CD4-positive, alpha-beta T cell treated with Interferon alpha-2 for 1 hour (primary cell): ENCODE measurements at regions not wholly inside any gene's neighbourhood (a gene's known extent, or its start where the extent isn't known, plus 50 kb on each side); places are given as distances from the start of the nearest gene placed in this dataset.

ENCODE experiments used
- DNase-seq, 2 donors: peaks; one replicate each; pipeline ENCODE4 v3.0.0-alpha.2; 2020 to 2022

DNA sequence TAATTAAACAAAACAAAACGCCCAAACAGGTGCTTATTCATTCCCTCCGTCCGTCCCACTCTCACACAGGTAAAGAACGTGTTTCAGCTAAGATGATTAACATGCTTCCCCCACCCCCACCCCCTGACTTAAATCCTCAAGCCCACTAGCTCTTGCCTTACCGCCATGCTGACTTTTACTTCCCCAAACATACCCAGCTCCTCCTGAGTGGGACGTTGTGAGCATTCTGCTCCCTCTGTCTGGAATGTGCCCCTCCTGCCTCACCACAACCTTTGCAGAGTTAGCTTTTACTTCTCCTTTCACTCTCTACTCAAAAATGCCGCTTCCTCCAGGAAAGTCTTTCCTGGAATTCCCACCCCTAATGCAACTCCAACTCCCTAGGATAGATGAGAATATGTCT is 774.0 kb upstream of the RBFOX1 start:
- no peak for DNase-seq

DNA sequence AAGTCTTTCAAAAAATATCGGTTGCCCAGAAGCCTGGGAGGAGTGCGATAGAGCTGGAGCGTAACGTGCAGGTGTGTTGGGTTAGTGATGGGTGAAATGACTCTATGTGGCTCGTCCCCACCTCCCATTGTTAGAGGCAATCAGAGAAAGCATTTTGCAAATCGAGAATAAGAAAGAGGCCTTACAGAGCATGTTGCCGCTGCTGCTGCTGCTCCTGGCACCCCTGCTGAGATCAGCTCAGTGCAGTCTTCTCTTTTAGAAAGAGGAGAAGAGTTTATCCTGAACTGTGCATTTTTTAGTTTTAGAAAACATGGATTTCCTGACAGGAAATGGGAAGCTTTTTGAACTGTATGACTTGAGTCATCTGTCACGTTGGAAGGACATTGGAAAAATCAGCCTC is 774.5 kb upstream of the RBFOX1 start:
- no peak for DNase-seq

DNA sequence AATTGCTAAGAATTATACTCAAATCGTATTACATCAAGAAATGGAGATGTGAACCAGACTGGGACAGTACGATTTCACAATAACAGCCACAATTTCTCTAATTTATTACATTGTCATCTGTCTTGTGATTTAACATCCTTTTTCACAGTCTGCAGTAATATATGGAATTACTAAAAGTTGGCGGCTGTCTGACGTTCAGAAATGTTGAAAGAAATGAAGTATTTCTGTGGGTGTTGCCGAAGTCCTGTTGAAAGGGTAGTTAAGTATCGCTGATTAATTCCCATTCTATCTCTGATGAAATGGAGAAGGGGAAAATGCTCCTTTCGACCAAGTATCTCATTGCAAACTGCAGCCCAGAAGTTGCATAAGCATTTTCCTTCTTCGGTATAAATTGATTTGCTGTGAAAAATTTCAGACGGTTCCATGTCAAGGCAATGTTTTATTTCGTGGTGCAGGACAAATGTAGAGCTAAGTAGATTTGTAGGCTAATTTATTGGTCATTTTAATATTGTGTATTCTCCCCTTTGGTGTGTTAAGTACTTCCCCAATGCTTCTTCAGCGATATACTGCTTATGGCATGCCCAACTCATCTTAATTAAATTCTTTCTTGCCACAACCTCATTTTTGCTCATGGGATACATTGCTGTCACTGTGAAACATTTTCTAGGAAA is 775.2 kb upstream of the RBFOX1 start:
- no peak for DNase-seq

DNA sequence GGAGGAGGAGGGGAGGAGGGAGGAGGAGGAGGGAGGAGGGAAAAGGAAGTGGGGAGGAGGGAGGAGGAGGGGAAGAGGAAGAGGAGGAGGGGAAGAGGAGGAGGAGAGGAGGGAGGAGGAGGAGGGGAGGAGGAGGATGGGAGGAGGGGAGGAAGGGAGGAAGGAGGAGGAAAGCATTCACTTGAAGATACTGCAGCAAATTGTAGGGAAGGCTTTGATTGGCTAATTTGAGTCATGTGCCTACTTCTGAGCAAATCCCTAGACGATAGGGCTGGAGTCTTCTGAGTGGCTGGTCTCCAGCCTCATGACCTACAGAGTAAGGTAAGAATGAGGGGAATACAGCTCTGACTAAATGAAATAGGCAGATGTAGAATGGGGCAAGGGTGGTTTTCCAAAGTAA is 783.2 kb upstream of the RBFOX1 start:
- no peak for DNase-seq

DNA sequence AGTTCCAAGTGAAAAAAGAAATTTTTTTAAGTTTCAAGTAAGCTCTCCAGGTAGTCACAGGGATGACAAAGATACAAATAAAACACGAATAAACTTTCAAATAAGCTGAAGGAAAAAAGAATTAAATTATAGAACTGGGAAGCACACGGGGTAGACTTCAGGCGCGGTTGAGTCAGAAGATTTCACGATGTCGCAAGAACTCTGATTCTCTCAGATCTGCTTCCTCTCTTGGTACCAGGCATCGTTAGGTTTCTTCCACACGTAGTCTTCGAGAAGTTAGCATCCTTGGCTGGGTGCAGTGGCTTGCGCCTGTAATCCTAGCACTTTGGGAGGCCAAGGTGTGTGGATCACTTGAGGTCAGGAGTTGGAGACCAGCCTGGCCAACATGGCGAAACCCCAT is 784.1 kb upstream of the RBFOX1 start:
- DNase-seq, result no peak

DNA sequence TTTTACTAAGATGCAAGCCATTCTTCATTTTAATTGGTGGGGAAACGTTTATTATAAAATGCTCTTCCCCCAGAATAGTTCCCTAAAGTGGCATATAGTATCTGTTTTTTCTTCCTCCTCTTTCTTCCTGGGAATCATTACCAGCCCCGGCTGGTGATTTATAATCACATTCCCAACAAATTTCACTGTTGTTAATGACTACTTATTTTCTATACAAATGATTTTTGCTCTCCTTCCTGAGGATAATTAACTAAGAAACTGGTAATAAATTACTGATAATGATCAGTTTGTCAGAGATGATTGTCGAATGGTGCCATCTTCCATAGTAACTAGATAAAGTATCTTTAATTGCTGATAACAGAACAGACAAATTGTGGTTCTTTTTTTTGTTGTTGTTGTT is 785.5 kb upstream of the RBFOX1 start:
- DNase-seq, result no peak

DNA sequence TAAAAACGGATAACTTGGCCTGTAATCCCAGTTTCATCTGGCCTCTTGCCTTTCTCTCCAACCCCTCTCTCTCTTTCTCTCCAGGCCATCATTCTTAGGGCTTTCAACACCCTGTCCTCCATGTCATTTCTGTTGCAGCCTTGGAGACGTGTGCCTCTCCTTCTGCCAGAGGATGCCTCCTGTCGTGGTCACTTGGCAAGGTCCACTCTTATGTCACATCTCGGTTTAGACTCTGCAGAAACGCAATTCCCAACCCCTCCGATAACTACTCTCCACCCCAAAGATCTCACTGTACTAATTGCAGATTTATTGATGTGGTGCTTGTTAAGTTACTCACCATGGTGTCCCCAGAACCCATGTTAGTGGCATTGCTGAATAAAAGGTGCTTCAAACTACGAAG is 787.3 kb upstream of the RBFOX1 start:
- DNase-seq, result no peak

DNA sequence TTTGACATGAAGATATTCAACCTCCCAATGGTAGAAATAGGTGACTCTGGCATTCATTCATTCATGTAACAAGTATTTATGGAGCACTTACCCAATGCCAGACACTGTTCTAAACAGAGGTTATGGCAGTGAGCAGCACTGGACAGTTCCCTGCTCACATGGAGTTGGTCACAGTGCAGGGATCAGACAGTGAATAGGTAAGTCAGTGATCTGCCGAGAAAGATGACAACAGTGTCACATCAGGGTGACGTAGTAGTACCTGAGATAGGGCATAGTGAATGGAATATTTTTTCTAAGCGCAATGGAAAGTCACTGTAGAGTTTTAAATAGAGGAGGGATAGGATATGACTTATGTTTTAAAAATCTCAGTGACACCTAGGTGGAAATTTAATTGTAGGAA is 791.4 kb upstream of the RBFOX1 start:
- DNase-seq, result no peak

DNA sequence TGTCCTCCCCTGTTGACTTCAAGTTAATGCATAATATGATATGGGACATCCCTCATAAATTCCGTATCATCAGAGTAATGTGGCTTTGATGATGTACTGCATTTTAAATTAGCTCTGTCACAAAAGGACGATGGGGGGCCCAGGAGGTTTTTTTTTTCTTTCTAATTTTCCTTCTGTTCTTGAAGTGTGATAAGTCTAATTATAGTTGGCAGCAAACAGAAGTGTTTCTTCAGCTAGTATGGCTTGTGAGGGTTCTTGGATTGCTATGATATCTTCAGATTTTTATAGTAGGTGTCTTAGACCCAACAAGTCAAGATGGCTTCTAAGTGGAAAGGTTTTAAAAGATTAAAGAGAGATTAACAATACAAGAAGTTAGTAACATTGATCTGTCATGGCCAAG is 796.2 kb upstream of the RBFOX1 start:
- no peak for DNase-seq

DNA sequence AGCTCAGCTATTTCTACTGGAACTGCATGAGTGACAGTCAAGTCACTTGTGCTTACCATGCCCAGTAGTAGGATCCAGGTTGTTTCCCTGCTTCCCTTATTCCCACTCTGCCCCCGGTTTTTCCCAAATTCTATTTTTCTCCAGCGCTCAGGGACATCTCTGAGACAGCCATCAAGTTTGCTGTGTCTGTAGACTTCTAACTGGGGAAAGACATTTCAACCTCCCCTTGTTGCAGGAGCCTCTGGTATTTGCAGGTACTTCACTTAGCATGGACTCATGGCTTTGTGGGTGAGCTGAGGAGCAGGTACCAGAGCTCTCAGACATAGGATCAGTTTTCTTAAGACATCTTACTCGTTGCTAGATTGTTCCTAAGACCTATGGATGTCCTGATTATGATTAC is 801.6 kb upstream of the RBFOX1 start:
- no peak for DNase-seq

DNA sequence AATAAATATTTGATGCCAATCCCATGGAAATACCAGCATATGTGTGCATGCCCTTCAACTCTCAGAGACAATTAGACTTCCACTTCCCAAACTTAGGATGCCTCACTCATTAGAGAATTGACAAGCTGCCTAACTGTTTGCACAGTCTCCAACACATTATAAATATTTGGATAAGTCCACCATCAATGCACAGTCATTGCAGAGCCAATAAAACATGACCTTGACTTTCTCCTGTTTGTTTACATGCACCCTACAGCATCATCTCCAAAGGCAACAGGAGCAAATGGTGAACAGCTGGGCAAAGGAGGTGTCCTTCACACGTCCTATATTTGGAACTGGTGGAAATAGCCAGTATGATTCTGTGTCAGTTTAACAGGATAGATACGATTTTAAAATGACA is 804.4 kb upstream of the RBFOX1 start:
- DNase-seq, result no peak

DNA sequence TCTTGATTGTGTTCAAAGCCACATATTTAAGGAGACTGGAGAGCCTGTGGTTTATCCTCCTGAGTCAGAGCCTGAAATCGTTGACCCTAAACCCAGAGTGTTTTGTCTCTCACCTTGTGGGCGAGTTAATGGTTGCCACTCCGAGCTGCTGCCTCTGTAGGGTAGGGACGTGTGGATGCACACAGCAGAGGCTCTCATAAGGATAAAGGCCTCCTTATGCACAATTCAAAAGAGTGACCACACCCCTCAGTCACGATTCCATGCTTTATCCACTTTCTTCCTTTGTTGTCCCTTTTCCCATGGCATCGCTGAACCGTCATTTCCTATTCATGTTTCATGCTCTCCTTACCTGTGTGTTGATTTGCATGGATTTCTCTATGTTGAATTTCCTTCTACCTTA is 805.0 kb upstream of the RBFOX1 start:
- no peak for DNase-seq

DNA sequence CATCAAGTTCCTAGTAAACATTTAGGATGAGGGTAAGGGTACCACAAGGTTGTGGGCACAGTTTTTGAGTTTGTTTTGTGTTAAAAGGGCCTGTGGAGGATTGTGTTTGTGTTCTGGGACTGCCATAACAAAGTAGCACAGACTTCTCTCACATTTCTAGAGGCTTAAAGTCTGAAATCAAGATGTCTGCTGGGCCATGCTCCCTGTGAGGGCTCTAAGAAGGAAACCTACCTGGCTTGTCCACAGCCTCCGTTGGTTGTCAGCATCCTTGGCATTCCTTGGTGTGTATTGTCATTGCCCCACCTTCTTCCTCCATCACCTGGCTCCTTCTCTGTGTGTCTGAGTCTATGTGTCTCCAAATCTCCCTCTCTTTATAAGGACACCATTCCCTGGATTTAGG is 808.1 kb upstream of the RBFOX1 start:
- DNase-seq, result no peak

DNA sequence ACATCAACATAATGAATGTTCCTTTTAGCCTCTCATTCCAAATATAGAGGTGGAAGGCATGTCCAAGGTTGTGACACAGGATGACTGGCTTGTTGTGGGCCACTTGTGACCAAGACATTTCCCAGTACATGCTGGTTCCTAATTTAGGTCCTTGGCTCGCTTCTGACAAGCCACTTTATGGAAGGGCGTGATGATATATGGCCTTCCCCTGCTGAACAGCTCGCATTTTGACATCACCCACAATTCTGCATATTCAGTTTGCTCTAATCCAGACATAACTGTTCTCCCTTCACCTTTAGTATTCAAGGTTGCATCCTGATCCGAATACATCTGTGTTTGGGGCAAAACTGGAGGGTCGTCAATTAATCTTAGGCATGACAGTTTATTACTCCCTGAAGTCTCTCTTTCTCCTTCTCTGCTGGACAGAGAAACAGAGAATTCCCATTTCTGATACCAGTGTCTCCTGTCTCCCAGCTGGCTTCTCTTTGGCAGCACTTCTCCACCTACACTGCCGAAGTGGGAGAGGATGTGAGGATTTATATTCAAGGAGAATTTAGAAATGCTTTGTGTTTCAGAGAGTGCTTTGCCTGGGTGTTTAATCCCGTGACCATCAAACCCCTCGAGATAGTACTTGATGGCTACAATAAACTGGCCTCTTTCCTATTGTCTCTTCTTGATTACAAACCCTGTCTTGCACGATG is 815.5 kb upstream of the RBFOX1 start:
- no peak for DNase-seq

DNA sequence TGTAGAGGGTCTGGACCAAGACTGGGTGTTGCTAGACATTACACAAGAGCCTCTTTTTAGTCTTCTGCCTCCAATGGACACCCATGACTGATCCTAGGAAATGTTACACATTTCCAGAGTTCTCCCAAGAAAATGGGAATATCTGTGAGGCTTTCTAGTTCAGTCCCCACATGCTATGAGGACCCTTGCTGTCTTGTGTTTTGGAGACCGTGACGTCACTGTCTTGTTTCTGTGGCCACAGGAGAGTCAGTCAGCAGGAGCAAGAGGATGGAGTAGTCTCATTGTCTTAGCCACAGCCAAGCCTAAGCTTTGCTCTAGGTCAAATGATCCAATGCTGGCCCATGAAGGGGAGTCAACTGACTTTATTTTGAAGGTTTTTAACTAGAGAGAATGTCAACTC is 820.1 kb upstream of the RBFOX1 start:
- no peak for DNase-seq

DNA sequence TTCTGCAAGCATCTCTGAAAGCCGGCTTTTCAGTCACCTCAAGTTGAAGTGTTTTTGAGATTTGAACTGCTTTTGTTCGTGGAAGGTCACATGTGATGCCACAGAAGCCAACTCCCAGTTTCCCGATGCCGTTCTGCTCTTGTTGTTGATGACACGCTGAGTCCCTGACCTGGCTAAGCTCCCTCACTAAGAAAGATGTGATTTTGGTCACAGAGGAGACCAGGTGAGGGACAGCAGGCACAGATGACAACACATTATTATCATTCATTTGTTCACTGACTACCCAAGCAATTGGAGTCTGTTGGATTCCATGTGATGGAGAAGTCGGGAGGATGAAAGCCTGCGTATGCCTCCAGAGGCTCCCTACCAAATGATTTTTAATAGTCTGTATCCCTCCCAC is 822.4 kb upstream of the RBFOX1 start:
- no peak for DNase-seq

DNA sequence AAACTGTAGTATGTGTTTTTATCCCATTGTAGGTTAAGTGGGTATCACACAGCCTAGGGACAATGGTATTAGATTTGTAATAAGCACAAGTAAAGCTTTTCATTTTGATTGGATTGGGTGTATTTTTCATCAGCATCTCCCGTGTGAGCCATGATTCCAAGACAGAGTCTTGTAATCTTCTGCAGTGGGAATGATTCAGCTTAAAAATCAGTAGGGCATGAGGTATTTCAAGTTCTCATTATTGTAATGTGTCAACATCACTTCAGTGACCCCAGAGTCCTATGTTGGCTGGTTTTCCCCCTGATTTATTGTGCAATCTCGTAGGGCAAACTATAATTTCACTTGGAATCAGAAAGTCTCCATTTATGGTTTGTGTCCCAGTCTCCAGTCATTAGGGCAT is 833.2 kb upstream of the RBFOX1 start:
- DNase-seq, result no peak

DNA sequence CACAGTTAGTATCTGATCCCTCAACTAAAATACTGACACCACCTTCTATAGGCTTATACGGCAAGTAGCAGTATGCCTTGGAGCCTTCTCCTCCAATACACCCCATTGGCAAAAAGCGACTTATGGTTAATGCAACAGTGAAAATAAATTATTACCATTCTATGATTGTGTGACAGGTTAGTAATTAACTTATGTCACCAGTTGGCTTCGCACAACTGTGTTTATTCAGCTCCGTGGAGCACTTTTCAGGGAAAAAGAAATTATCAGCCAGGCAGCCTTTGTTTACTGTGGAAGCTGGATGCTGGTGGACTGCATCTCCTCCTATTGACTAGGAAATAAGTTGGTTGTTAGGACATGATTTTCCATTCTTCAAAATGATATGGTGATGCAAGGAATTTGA is 833.8 kb upstream of the RBFOX1 start:
- DNase-seq, result no peak

DNA sequence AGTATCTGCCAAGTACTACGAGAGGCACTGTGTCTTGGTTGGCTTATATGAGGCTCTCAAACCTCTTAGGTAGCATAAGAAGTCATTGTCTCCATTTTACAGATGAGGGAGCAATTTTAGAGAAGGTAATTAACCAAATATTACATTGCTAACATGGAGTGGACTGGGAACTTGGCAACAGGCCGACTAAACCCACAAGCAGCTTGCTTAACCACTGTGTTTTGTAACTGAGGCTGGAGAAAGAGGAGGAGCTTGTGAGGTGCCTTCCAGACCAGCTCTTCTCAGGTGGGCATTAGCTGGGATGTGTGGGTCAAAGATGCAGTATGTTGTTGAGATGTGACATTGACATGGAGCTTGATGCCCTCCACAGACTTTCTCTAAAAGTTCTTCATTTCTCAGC is 835.6 kb upstream of the RBFOX1 start:
- DNase-seq, result no peak

DNA sequence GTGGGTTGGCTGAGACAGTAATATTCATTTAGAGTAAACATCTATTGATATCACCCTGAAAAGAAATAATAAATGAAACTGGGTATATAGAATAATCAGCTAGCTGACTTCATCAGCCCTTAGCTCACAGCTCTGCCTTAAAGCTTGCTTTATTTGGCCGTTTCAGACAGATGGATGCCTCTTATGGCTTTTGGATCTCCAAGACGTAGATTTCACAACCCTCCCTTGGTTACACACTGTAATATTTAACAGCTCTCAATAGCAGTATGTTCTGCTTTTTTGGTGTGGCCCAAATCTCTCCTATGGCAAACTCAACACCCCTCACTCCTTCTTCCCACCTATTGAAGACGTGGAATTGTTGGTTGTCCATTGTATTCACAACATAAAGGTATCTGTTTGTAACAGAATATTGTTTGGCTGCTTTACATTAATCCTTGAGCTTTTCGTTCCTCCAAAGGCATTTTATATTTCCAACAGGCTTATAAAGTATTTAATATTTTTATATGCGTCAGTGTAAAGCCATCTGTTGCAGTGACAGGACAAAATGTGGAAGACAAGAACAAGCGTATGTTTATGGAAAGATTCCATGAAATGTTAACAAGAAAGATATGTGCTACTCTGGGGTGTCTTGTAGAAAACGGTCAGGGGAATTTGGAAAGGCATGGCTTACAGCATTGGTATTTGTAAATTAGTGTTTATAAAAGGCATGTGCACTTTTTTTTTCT is 837.0 kb upstream of the RBFOX1 start:
- DNase-seq, result no peak

DNA sequence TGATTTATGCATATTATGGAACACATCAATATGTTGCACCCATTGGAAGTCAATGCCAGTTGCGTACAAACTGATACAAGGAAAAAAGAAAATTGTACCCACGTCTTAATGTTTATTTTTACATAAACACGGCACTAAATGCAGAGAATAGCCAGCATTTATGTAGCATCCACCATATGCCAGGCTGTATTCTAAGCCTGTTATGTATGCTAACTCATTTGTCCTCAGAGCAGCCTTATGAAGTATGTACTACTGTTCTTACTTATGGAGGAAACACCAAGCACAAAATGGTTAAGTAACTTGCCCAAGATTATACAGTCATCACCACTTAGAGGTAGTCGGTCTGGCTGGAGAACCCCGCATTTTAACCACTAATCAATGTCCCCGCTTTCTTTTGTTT is 837.9 kb upstream of the RBFOX1 start:
- DNase-seq, result no peak

DNA sequence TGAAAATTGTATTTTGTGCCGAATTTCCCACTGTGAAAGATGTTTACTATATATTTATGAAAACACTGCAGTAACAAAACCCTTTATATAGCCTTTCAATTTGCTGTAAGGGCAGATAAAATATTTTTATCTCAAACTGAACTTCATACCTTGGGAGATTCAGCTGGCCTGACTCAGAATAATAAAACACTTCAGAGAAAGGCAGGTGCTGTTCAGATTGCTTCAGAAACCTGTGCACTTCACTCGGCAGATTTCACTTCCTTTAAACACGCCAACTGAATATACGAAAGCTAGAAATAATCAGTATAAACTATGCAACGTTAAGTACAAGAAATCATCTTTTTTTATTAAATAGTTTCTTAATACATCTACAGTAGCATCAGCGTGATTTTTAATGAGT is 839.1 kb upstream of the RBFOX1 start:
- no peak for DNase-seq

DNA sequence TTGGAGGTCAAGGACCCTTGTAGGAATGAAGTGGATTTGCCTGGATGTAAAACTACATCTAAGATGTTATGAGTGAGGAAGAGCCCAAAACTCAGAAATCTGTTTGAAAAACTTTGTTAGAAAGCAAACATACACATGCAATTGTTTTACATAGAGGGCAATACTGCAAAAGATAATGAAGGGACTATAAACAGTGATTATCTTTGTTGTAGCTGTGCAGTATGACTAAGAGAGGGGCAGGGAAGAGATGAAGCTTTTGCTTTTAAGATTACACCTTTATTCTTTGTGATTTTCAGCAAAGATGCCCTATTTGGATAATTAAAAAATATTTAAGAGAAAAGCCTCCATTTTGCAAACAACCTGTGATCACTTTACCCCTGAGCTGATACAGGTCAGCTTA is 839.9 kb upstream of the RBFOX1 start:
- no peak for DNase-seq

DNA sequence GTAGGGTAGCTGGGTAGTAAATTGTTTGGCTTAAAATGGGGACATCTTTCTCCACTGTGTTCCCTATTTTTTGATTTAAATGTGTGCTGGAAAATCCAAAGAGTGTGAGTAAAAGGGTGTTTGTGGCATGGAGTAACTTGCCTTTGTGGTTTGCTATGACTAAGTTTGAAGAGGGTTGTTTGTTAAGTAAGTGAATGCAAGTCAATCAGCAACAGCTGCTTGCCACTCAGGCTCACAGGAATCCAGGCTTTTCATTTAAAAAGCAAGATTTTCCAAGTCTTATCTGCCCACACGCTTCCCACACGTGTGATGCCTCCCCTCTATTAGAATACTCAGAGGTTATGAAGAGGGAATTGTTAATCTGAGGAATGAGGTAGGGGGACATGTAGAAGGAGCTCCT is 847.7 kb upstream of the RBFOX1 start:
- no peak for DNase-seq

DNA sequence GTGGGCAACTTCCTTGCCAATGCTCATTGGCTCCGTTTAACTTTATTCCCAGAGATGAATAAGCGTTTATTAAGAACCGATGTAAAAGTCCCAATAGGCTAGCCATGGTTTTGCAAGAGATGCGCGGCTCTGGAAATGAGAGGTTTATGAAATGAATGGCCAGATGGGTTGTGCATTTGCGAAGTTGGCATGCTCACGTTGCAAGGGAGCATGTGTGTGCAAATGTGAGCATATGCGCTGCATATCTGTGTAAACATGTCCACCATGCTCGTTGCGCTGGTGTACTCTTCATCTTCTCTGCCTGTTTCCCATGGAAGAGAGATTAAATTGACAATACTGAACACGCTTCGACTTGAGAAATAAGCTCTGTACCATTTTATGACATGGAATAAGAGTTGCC is 848.6 kb upstream of the RBFOX1 start:
- DNase-seq, result no peak
